GM13977 (cell line): ENCODE measurements at regions not wholly inside any gene's neighbourhood (a gene's known extent, or its start where the extent isn't known, plus 50 kb on each side); places are given as distances from the start of the nearest gene placed in this dataset.
"Not testable (repeated sequence)": the region's sequence is repeated elsewhere in the genome, so short reads cannot be mapped to it uniquely, and the experiment has no call there.

Experiments
- DNase-seq: peaks from one replicate; pipeline ENCODE4 v3.0.0; 2012; ENCODE audit warnings: low spot score
- CTCF ChIP-seq: IDR thresholded peaks from 2 replicates; pipeline ENCODE4 v1.5.1; 2012; ENCODE audit warnings: mild to moderate bottlenecking, control low read depth; ENCODE audit not compliant: insufficient read depth; ENCODE audit errors: extremely low read depth, missing control alignments
- in situ Hi-C: fragments of 300-500 bp; cut with MboI; formaldehyde crosslinking; loops from one replicate; pipeline ENCODE4 v1.12.0; 2022; ENCODE audit warnings: low sequenced_read_pairs, low pct_unique_long_range_greater_than_20kb, mixed read lengths, inconsistent platforms; ENCODE audit not compliant: unreplicated experiment

- DNase-seq = no peak
- in situ Hi-C loops = no loop called here
- TF ChIP-seq CTCF = no peak
Observed at GRCh38 chr3:86771741-86772512, 219.0 kb downstream of the VGLL3 start.

GRCh38 chr3:86766331-86766730 lies 224.6 kb downstream of the VGLL3 start:
- TF ChIP-seq CTCF = no peak
- in situ Hi-C loops = no loop called here
- no peak for DNase-seq

GRCh38 chr3:86757322-86758179 lies 233.4 kb downstream of the VGLL3 start:
- DNase-seq, in situ Hi-C loops: not testable (repeated sequence)

- in situ Hi-C loops = no loop called here
- TF ChIP-seq CTCF = no peak
- no peak for DNase-seq
Observed at GRCh38 chr3:86748015-86748414, 242.9 kb downstream of the VGLL3 start.

GRCh38 chr3:86744051-86744450 lies 246.9 kb downstream of the VGLL3 start:
- no peak for DNase-seq
- no peak for TF ChIP-seq CTCF
- in situ Hi-C loops = no loop called here

GRCh38 chr3:86743233-86743632 lies 247.7 kb downstream of the VGLL3 start:
- TF ChIP-seq CTCF = no peak
- no peak for DNase-seq
- in situ Hi-C loops = no loop called here

GRCh38 chr3:86740751-86741150 lies 250.2 kb downstream of the VGLL3 start:
- in situ Hi-C loops = no loop called here
- DNase-seq = no peak
- TF ChIP-seq CTCF = no peak
